Activated T-helper 9 cell treated with anti-CD3 and anti-CD28 coated beads, Interleukin-2, amount 50 U/mL, for 16 hours (primary cell): ENCODE measurements at regions not wholly inside any gene's neighbourhood (a gene's known extent, or its start where the extent isn't known, plus 50 kb on each side); places are given as distances from the start of the nearest gene placed in this dataset.

Source experiments
- DNase-seq: peaks from one replicate; pipeline ENCODE4 v3.0.0-alpha.2; 2020; ENCODE audit warnings: low read depth

- no peak for DNase-seq
Measured at GRCh38 chr5:152337484-152337883, 67.6 kb downstream of the NMUR2 start.

GRCh38 chr5:152335461-152335860, 69.6 kb downstream of the NMUR2 start:
- DNase-seq: no peak

- no peak for DNase-seq
Measured at GRCh38 chr5:152332716-152333460, 72.2 kb downstream of the NMUR2 start.

GRCh38 chr5:152331718-152332117, 73.4 kb downstream of the NMUR2 start:
- DNase-seq: no peak

GRCh38 chr5:152331006-152331405, 74.1 kb downstream of the NMUR2 start:
- no peak for DNase-seq

GRCh38 chr5:152329761-152330283, 75.3 kb downstream of the NMUR2 start:
- DNase-seq: no peak

GRCh38 chr5:152329207-152329606, 75.9 kb downstream of the NMUR2 start:
- DNase-seq: no peak

- DNase-seq: no peak
Measured at GRCh38 chr5:152315942-152316341, 89.1 kb downstream of the NMUR2 start.

GRCh38 chr5:152314196-152314829, 90.8 kb downstream of the NMUR2 start:
- DNase-seq: no peak

GRCh38 chr5:152309926-152310450, 95.1 kb downstream of the NMUR2 start:
- DNase-seq: no peak

GRCh38 chr5:152306386-152306785, 98.7 kb downstream of the NMUR2 start:
- no peak for DNase-seq

- DNase-seq: no peak
Measured at GRCh38 chr5:152305525-152305924, 99.6 kb downstream of the NMUR2 start.

GRCh38 chr5:152303841-152304240, 101.2 kb downstream of the NMUR2 start:
- DNase-seq: no peak

- DNase-seq: no peak
Measured at GRCh38 chr5:152297866-152298265, 107.2 kb downstream of the NMUR2 start.

- DNase-seq: no peak
Measured at GRCh38 chr5:152293189-152293588, 111.9 kb downstream of the NMUR2 start.

- no peak for DNase-seq
Measured at GRCh38 chr5:152290181-152290580, 114.9 kb downstream of the NMUR2 start.

- DNase-seq: no peak
Measured at GRCh38 chr5:152288917-152289595, 116.0 kb downstream of the NMUR2 start.

GRCh38 chr5:152288499-152288898, 116.6 kb downstream of the NMUR2 start:
- no peak for DNase-seq

GRCh38 chr5:152285764-152286163, 119.3 kb downstream of the NMUR2 start:
- DNase-seq: no peak

GRCh38 chr5:152282331-152282730, 122.7 kb downstream of the NMUR2 start:
- DNase-seq: no peak

GRCh38 chr5:152277936-152278335, 127.1 kb downstream of the NMUR2 start:
- DNase-seq: no peak

GRCh38 chr5:152274224-152274623, 130.9 kb downstream of the NMUR2 start:
- DNase-seq: no peak

- no peak for DNase-seq
Measured at GRCh38 chr5:152271420-152271819, 133.7 kb downstream of the NMUR2 start.
